ENCODE measurements at regions not wholly inside any gene's neighbourhood (a gene's known extent, or its start where the extent isn't known, plus 50 kb on each side); places are given as distances from the start of the nearest gene placed in this dataset.

DNA sequence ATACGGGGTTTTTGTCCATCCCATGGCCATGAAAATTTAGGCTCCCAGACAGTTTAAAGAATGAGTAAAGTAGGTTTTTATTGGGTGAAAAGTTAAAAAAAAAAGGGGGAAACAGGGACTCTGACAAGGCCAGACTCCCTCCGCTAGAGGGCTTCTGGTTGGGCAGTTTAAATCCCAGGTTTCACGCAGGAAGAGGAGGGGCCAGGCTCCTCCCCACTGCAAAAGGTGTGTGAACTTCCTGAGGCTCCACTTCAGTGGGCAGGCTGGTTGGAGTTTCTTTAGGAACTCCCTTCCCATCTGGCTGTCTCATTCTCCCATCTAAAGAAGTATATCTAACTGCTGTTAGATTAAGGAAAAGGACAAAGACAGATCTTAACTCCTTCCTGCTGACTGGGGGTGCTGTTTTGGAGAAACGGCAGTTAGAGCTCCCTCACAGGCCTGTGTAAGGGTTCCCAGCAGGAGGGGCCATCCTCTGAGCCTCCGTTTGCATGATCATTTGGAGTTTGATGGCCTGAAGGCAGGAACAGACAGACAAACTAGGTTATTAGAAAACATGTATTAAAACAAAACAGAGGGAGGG is 1160.7 kb downstream of the CNTNAP5 start:
- H3K9ac ChIP-seq (ENCODE audit: low read length in 3 of 3), result no peak overlapping the region
- no peak overlapping the region for H3K27ac ChIP-seq (ENCODE audit: low read depth in 2 of 2, low read length in 2 of 2)
- TF ChIP-seq, protein P1, sequence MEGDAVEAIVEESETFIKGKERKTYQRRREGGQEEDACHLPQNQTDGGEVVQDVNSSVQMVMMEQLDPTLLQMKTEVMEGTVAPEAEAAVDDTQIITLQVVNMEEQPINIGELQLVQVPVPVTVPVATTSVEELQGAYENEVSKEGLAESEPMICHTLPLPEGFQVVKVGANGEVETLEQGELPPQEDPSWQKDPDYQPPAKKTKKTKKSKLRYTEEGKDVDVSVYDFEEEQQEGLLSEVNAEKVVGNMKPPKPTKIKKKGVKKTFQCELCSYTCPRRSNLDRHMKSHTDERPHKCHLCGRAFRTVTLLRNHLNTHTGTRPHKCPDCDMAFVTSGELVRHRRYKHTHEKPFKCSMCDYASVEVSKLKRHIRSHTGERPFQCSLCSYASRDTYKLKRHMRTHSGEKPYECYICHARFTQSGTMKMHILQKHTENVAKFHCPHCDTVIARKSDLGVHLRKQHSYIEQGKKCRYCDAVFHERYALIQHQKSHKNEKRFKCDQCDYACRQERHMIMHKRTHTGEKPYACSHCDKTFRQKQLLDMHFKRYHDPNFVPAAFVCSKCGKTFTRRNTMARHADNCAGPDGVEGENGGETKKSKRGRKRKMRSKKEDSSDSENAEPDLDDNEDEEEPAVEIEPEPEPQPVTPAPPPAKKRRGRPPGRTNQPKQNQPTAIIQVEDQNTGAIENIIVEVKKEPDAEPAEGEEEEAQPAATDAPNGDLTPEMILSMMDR (IDR thresholded peaks at IDR 0.05; ENCODE audit: borderline replicate concordance, extremely low read depth, insufficient read depth), result no peak
- FAIRE-seq (no peak), DNase-seq (no peak)
- H3K4me3 ChIP-seq (ENCODE audit: low read length in 3 of 3), result no peak overlapping the region
- no peaks in the 10 kb centered on the region for H3K27me3 ChIP-seq (ENCODE audit: control insufficient read depth, insufficient read depth, low read length)
- no peaks in the 10 kb centered on the region for H3K36me3 ChIP-seq (ENCODE audit: control insufficient read depth in 2 of 3, insufficient read depth in 3 of 3, low read length in 3 of 3)
- no peaks in the 10 kb centered on the region for H3K4me1 ChIP-seq (ENCODE audit: control insufficient read depth in 2 of 3, insufficient read depth in 2 of 3, low read depth in 1 of 3, low read length in 3 of 3)
- intact Hi-C loops (cut with DNase I), result no loop called here
- no peaks in the 10 kb centered on the region for H3K9me3 ChIP-seq (ENCODE audit: control insufficient read depth in 2 of 3, insufficient read depth in 1 of 3, low read length in 3 of 3)

DNA sequence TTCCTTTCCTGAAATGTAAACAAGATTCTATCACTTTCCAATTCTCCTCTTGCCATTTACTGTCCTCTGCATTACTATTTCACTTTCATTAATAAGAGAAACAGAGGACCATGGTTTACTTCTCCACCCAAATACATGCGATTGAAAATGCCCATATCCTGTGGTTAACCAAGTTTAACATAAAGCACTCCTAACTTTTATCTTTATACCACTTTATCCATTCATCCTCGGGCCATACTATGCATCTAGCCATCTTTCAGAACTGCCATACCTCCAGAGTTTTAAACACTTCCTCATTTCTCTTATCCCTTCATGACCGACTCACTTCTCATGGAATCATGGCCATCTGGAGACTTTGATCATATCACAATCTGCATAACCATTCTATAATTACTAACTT is 1182.3 kb downstream of the CNTNAP5 start:
- TF ChIP-seq, protein P1 (IDR thresholded peaks at IDR 0.05; ENCODE audit: borderline replicate concordance, extremely low read depth, insufficient read depth), result no peak
- H3K36me3 ChIP-seq (ENCODE audit: control insufficient read depth in 2 of 3, insufficient read depth in 3 of 3, low read length in 3 of 3), result no peaks in the 10 kb centered on the region
- no peak overlapping the region for H3K4me3 ChIP-seq (ENCODE audit: low read length in 3 of 3)
- no peaks in the 10 kb centered on the region for H3K4me1 ChIP-seq (ENCODE audit: control insufficient read depth in 2 of 3, insufficient read depth in 2 of 3, low read depth in 1 of 3, low read length in 3 of 3)
- no peaks in the 10 kb centered on the region for H3K9me3 ChIP-seq (ENCODE audit: control insufficient read depth in 2 of 3, insufficient read depth in 1 of 3, low read length in 3 of 3)
- no peak for FAIRE-seq
- no peak overlapping the region for H3K9ac ChIP-seq (ENCODE audit: low read length in 3 of 3)
- intact Hi-C loops (cut with DNase I), result no loop called here
- no peak for DNase-seq
- no peaks in the 10 kb centered on the region for H3K27me3 ChIP-seq (ENCODE audit: control insufficient read depth, insufficient read depth, low read length)
- H3K27ac ChIP-seq (ENCODE audit: low read depth in 2 of 2, low read length in 2 of 2), result no peak overlapping the region

DNA sequence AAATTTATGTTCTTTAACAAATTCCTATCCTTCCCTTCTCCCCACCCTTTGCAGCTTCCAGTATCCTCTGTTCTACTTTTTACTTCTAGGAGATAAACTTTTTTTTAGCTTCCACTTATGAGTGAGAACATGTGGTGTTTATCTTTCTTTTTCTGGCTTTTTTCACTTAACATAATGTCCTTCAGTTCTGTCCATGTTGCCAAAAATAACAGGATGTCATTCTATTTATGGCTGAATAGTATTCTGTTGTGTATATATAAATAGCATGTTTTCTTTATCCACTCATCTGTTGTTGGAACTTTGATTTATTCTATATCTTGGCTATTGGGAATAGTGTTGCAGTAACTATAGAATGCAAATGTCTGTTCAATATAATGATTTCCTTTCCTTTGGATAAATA is 1191.2 kb downstream of the CNTNAP5 start:
- Histone ChIP-seq H3K36me3 (ENCODE audit: control insufficient read depth in 2 of 3, insufficient read depth in 3 of 3, low read length in 3 of 3) (no peaks in the 10 kb centered on the region), H3K9ac (ENCODE audit: low read length in 3 of 3) (no peak overlapping the region), H3K4me1 (ENCODE audit: control insufficient read depth in 2 of 3, insufficient read depth in 2 of 3, low read depth in 1 of 3, low read length in 3 of 3) (no peaks in the 10 kb centered on the region), H3K4me3 (ENCODE audit: low read length in 3 of 3) (no peak overlapping the region), H3K9me3 (ENCODE audit: control insufficient read depth in 2 of 3, insufficient read depth in 1 of 3, low read length in 3 of 3) (peaks cover 0 to 5% (median 3%) of the 10 kb centered on the region in 3 donors), H3K27me3 (ENCODE audit: control insufficient read depth, insufficient read depth, low read length) (no peaks in the 10 kb centered on the region), H3K27ac (ENCODE audit: low read depth in 2 of 2, low read length in 2 of 2) (no peak overlapping the region)
- intact Hi-C loops (cut with DNase I), result no loop called here
- FAIRE-seq, result no peak
- DNase-seq, result no peak
- TF ChIP-seq, protein P1 (IDR thresholded peaks at IDR 0.05; ENCODE audit: borderline replicate concordance, extremely low read depth, insufficient read depth), result no peak

DNA sequence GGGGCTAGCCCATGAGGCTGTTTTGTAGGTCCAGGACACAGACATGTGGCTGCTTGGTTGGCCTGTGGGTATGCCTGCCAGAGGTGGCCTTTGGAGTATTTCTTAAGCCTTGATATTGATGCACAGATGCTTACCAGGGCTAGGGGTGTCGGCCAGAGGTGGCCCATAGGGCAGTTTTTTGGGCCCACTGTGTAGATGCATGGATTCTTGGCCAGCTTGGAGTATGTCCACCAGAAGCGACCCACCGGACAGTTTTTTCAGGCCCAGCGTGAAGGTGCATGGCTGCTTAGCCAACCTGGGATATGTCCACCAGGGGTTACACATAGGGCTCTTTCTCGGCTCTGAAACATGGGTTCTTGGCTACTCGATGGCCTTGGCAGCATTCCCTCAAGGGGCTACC is 1199.1 kb downstream of the CNTNAP5 start:
- Histone ChIP-seq H3K27me3 (ENCODE audit: control insufficient read depth, insufficient read depth, low read length) (no peaks in the 10 kb centered on the region), H3K4me1 (ENCODE audit: control insufficient read depth in 2 of 3, insufficient read depth in 2 of 3, low read depth in 1 of 3, low read length in 3 of 3) (no peaks in the 10 kb centered on the region), H3K9ac (ENCODE audit: low read length in 3 of 3) (no peak overlapping the region), H3K9me3 (ENCODE audit: control insufficient read depth in 2 of 3, insufficient read depth in 1 of 3, low read length in 3 of 3) (peaks cover 0 to 3% (median 0%) of the 10 kb centered on the region in 3 donors), H3K27ac (ENCODE audit: low read depth in 2 of 2, low read length in 2 of 2) (no peak overlapping the region), H3K36me3 (ENCODE audit: control insufficient read depth in 2 of 3, insufficient read depth in 3 of 3, low read length in 3 of 3) (no peaks in the 10 kb centered on the region), H3K4me3 (ENCODE audit: low read length in 3 of 3) (no peak overlapping the region)
- TF ChIP-seq, protein P1 (IDR thresholded peaks at IDR 0.05; ENCODE audit: borderline replicate concordance, extremely low read depth, insufficient read depth), result no peak
- no peak for FAIRE-seq
- DNase-seq, result peak in 1 of 5 donors; percentile 41
- intact Hi-C loops (cut with DNase I), result no loop called here
